Smooth muscle cell (in vitro differentiated cells): ENCODE measurements at regions not wholly inside any gene's neighbourhood (a gene's known extent, or its start where the extent isn't known, plus 50 kb on each side); places are given as distances from the start of the nearest gene placed in this dataset.
A peak's percentile ranks its signal among the peaks of the same experiment; 100 is the strongest.

Experiments used
- DNase-seq: peaks from one replicate; lab custom pipeline; 2025; ENCODE audit not compliant: unreplicated experiment; lab: John Stamatoyannopoulos, UW
- H2AFZ ChIP-seq: fragments of 200-600 bp; sonication (generic); 2 replicates; pipeline ENCODE4 v1.6.0; 2016; ENCODE audit warnings: antibody characterized with exemption, low read depth, mild to moderate bottlenecking
- H3F3A ChIP-seq: fragments of 200-600 bp; sonication (generic); 2 replicates; pipeline ENCODE4 v1.6.0; 2017; ENCODE audit warnings: antibody characterized with exemption, low read depth
- H3K27ac ChIP-seq: fragments of 200-600 bp; sonication (generic); 2 replicates; pipeline ENCODE4 v1.5.1; 2016; ENCODE audit warnings: low read depth, mild to moderate bottlenecking
- H3K27me3 ChIP-seq: fragments of 200-600 bp; sonication (generic); 2 replicates; pipeline ENCODE4 v1.6.1; 2016; ENCODE audit warnings: low read depth, mild to moderate bottlenecking
- H3K36me3 ChIP-seq: fragments of 200-600 bp; sonication (generic); 2 replicates; pipeline ENCODE4 v1.5.1; 2016; ENCODE audit warnings: low read depth
- H3K4me1 ChIP-seq: fragments of 200-600 bp; sonication (generic); 2 replicates; pipeline ENCODE4 v1.5.1; 2016; ENCODE audit warnings: low read depth
- H3K4me2 ChIP-seq: fragments of 200-600 bp; sonication (generic); 2 replicates; pipeline ENCODE4 v1.6.0; 2016; ENCODE audit warnings: mild to moderate bottlenecking
- H3K4me3 ChIP-seq: fragments of 200-600 bp; sonication (generic); 2 replicates; pipeline ENCODE4 v1.5.1; 2016; ENCODE audit warnings: mild to moderate bottlenecking
- H3K79me2 ChIP-seq: fragments of 200-600 bp; sonication (generic); 2 replicates; pipeline ENCODE4 v1.6.0; 2016; ENCODE audit warnings: low read depth, mild to moderate bottlenecking
- H3K9ac ChIP-seq: fragments of 200-600 bp; sonication (generic); 2 replicates; pipeline ENCODE4 v1.6.0; 2016; ENCODE audit warnings: low read depth
- H3K9me3 ChIP-seq: fragments of 200-600 bp; sonication (generic); replicated peaks from 2 replicates; pipeline ENCODE4 v1.5.1; 2016; ENCODE audit warnings: low read depth
- H4K20me1 ChIP-seq: fragments of 200-600 bp; sonication (generic); 2 replicates; pipeline ENCODE4 v1.6.0; 2016; ENCODE audit warnings: low read depth
- WGBS: methylation state at CpG from one replicate; pipeline ENCODE4 v1.1.7; 2016; ENCODE audit warnings: low lambda C conversion rate; 5-methylcytosine and 5-hydroxymethylcytosine counted together
- TF ChIP-seq, protein P1 (sequence below): fragments of 200-600 bp; sonication (generic); IDR thresholded peaks from 2 replicates; pipeline ENCODE4 v1.5.1; 2017; ENCODE audit warnings: borderline replicate concordance, mild to moderate bottlenecking, antibody characterized with exemption; ENCODE audit not compliant: insufficient read depth, poor library complexity, severe bottlenecking

DNA sequence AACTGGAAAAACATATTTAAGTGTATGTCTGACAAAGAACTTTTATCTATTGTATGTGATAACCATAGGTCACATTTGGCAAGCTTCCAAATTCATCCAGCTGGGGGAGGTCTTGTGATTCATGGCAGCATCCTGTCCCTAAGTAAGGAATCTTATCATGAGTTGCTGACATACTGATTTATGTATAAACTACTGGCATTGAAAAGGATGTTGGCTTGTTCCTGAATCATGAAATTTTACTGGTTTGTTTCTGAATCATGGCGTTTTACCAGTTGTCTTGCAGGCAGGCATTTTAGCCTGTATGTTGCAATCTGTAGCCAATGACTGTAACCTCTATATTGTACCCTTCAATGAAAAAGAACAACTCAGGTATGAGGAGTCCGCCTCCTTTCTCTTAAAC, 244.8 kb downstream of the IPO8 start:
- 80% methylated on average over 2 of the region's 2 CpGs for WGBS
- Histone ChIP-seq H3K36me3 (no peaks in the 10 kb centered on the region), H3K4me2 (no peak overlapping the region), H2AFZ (no peak overlapping the region), H3K79me2 (no peaks in the 10 kb centered on the region), H3K4me1 (no peaks in the 10 kb centered on the region), H4K20me1 (no peaks in the 10 kb centered on the region), H3K27me3 (no peaks in the 10 kb centered on the region), H3K27ac (no peak overlapping the region), H3K4me3 (no peak overlapping the region), H3K9ac (no peak overlapping the region), H3F3A (no peaks in the 10 kb centered on the region), H3K9me3 (peaks cover 15% of the 10 kb centered on the region)
- TF ChIP-seq, protein P1, sequence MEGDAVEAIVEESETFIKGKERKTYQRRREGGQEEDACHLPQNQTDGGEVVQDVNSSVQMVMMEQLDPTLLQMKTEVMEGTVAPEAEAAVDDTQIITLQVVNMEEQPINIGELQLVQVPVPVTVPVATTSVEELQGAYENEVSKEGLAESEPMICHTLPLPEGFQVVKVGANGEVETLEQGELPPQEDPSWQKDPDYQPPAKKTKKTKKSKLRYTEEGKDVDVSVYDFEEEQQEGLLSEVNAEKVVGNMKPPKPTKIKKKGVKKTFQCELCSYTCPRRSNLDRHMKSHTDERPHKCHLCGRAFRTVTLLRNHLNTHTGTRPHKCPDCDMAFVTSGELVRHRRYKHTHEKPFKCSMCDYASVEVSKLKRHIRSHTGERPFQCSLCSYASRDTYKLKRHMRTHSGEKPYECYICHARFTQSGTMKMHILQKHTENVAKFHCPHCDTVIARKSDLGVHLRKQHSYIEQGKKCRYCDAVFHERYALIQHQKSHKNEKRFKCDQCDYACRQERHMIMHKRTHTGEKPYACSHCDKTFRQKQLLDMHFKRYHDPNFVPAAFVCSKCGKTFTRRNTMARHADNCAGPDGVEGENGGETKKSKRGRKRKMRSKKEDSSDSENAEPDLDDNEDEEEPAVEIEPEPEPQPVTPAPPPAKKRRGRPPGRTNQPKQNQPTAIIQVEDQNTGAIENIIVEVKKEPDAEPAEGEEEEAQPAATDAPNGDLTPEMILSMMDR = no peak
- no peak for DNase-seq

DNA sequence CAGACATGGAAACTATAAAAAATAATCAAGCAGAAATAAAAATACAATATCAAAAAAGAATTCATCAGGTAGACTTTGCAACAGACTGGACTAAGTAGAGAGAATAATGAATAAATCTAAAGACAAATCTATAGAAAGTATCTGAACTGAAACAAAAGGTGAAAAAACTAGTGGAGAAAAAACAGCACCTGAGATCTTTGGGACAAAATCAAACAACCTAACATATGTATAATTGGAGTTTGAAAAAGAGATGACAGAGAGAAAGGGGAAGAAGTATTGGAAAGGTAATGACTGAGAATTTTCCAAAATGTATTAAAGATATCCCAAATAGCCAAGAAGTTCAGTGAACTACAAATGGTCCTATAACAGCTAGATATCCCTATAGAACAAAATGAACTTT, 245.4 kb downstream of the IPO8 start:
- Histone ChIP-seq H3K79me2 (no peaks in the 10 kb centered on the region), H3K4me3 (no peak overlapping the region), H3K9me3 (peaks cover 15% of the 10 kb centered on the region), H3K4me1 (no peaks in the 10 kb centered on the region), H3K27me3 (no peaks in the 10 kb centered on the region), H3K36me3 (no peaks in the 10 kb centered on the region), H2AFZ (no peak overlapping the region), H3K4me2 (no peak overlapping the region), H3F3A (no peaks in the 10 kb centered on the region), H4K20me1 (no peaks in the 10 kb centered on the region), H3K9ac (no peak overlapping the region), H3K27ac (no peak overlapping the region)
- DNase-seq = no peak
- TF ChIP-seq, protein P1 = no peak

DNA sequence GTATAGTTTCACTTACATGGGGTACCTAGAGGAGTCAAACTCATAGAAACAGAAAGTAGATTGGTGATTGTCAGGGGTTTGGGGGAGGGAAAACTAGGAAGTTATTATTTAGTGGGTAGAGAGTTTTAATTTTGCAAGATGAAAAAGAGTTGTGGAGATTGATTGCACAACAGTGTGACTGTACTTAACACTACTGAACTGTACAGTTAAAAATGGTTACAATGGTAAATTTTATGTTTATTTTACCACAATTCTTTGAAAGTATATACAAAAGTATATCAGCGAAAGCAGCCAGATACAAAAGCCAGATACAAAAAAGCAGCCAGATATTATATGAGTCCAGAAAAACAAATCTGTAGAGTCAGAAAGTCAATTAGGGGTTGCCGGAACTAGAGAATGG, 247.6 kb downstream of the IPO8 start:
- Histone ChIP-seq H3K79me2 (no peaks in the 10 kb centered on the region), H3K9ac (no peak overlapping the region), H3K4me1 (no peaks in the 10 kb centered on the region), H3K9me3 (peaks cover 15% of the 10 kb centered on the region), H4K20me1 (no peaks in the 10 kb centered on the region), H3K27me3 (no peaks in the 10 kb centered on the region), H3F3A (no peaks in the 10 kb centered on the region), H3K36me3 (no peaks in the 10 kb centered on the region), H3K27ac (no peak overlapping the region), H3K4me3 (no peak overlapping the region), H2AFZ (no peak overlapping the region), H3K4me2 (no peak overlapping the region)
- WGBS = 79% methylated on average over 2 of the region's 2 CpGs
- DNase-seq = no peak
- TF ChIP-seq, protein P1 = no peak

DNA sequence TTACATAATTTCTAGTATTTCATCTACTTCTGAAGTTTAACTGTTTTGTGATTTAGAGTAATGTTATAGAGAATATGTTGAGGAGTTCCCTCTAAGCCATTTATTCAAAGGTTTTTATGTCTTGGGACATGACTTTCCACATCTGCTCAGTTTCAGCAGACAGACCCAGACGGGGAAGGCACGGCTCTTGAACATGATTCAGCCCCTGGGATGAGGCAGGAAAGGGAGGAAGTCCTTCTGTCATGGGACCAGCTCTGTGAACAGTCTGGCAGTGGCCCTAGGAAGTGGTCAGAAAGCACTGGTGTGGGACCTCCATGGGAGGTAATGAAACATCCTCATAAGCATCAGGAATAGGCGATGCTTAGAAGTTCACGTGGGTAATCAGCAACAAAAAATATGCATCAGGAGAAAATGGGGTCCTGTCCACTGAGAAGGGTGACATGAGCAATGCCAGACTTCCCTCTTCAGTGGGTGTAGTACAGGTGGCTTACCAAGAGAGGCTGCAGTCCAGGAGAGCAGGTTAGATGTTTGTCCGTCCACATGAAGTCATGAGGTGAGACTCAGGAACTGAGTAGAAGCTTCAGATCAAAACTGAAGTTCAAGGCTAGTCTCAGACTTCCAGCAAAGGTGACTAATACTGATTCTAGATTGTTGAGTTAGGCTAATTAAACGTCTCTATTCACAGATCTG, 248.5 kb downstream of the IPO8 start:
- H3K4me2 ChIP-seq = no peak overlapping the region
- no peaks in the 10 kb centered on the region for H3F3A ChIP-seq
- no peaks in the 10 kb centered on the region for H3K4me1 ChIP-seq
- H3K9me3 ChIP-seq = peaks cover 15% of the 10 kb centered on the region
- no peak overlapping the region for H3K4me3 ChIP-seq
- WGBS = 67% methylated on average over 6 of the region's 6 CpGs
- no peaks in the 10 kb centered on the region for H4K20me1 ChIP-seq
- H3K9ac ChIP-seq = no peak overlapping the region
- peak overlapping the region; percentile 46 for H2AFZ ChIP-seq
- H3K79me2 ChIP-seq = no peaks in the 10 kb centered on the region
- H3K36me3 ChIP-seq = no peaks in the 10 kb centered on the region
- TF ChIP-seq, protein P1 = no peak
- H3K27ac ChIP-seq = no peak overlapping the region
- no peaks in the 10 kb centered on the region for H3K27me3 ChIP-seq
- no peak for DNase-seq
